HG03066 (cell line): ENCODE measurements at regions not wholly inside any gene's neighbourhood (a gene's known extent, or its start where the extent isn't known, plus 50 kb on each side); places are given as distances from the start of the nearest gene placed in this dataset.

Experiments
- ATAC-seq: cut with Tn5 transposase; IDR thresholded peaks from one replicate; pipeline ENCODE4 v1.9.1; 2021; ENCODE audit warnings: low read depth; ENCODE audit not compliant: unreplicated experiment

DNA sequence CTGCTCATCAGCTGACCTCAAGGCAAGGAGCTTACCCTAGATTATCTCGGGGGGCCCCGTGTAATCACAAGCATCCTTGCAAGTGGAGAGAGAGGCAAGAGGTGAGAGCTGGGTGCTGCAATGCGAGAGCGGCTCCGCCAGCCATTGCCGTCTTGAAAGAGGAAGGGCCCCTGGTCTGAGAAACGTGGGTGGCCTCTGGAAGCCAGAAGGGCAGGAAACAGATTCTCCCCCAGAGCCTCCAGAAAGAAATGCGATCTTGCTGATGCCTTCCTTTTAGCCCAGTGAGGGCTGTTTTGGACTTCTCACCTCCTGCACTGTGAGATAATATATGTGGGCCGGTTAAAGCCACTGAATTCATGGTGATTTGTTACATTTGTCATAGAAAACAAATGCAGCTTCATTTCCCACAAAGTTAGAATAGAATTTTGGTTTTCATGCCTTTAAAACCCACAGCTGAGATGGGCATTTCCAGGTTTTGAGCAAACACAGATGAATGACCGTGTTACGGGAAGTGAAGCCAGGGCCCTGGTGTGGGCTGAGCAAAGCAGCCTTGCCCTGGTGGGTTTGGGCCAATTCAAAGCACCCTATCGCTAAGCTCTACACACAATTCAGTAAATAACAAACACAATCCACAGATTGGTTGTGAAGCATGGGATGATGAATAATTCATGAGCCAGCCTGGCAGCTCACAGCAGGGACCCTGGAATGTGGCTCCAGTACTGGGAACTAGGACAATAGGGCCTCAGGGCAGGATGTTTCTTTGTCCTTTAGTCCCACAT is 319.9 kb upstream of the HS6ST1 start:
- ATAC-seq = no peak

DNA sequence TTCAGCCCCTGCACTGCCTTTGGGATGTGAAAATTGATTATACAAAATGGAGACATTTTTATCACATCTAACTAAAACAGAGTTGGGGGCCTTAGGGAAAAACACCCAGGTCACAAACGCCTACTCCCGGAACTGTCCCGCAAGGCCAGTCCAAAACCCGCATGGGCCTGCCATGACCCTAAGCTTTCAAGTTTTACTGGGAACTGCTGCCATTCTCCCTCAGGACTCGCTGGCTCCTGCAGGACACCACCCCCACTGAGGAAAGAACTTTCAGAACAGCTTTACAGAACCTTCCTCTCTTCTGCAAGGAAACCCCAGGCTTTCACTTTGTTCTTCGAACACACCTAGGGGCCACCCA is 320.4 kb upstream of the HS6ST1 start:
- no peak for ATAC-seq

DNA sequence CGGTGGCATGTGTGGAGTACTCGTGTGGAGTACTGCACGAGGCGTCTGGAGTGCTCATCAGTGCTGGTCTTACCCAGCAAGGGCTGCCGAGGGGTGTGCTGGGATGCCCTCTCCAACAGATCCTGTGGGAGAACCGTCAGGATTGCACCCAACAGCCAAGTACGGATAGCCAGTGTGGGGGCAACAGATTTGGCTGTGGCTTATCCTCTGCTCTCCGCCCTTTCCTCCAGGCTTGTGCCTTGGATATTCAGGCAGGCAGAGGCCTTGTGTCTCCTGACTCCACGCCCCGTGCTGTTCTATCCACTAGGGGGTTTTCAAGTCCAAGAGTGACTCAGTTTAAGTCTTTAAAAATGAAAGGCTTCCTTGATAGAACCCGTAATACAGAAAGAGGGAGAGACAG is 321.0 kb upstream of the HS6ST1 start:
- ATAC-seq = no peak

DNA sequence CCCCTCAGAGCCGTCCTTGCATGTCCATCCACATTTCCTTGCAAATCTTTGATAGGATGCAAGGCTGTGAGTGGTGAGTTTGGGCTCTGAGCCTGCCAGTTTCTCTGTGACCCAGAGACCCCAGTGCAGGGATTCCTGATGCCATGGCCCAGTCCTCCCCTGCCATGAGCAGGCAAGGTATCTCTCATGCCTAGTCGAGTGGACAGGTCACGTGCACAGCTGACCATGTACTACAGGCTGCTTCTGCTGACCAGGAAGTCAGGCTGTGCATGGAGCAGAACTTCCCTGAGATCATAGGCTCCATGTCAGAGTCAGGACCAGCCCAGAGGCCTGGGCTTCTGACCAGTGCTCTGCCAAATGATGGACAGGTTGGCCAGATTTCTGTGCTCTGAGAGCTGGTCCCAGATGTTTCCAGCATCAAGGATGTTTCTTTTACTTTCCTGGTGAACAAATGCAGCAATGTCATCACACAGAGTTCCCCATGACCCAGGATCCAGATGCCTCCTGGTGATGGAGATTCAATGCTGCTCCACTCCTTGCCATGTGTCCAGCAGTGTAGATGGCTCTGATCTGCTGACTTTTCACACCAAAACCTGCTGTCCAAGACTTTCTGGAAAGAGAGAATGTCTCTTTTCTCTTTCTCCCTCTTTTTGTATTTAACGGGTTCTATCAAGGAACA is 321.6 kb upstream of the HS6ST1 start:
- ATAC-seq = no peak

DNA sequence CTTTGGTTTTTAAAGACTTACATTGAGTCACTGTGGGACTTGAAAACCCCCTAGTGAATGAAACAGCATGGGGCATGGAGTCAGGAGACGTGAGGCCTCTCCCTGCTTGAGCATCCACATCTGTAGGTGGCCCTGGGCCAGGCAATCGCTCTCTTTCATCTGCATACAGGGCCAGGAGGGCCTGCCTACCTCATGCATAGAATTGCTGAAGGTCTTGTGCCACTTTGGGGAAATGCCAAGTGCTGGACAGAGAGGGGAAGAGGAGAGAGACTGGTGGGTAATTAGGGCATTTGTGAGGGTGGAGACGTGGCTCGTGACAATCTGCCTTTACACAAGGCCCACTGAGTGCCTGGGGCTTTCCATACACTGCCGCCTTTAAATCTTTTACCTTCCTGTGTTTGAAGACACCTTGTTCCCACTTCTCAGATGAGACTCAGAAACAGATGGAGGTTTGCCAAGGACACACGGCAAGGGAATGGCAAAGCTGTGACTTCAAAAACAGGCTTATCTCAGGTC is 322.2 kb upstream of the HS6ST1 start:
- no peak for ATAC-seq

DNA sequence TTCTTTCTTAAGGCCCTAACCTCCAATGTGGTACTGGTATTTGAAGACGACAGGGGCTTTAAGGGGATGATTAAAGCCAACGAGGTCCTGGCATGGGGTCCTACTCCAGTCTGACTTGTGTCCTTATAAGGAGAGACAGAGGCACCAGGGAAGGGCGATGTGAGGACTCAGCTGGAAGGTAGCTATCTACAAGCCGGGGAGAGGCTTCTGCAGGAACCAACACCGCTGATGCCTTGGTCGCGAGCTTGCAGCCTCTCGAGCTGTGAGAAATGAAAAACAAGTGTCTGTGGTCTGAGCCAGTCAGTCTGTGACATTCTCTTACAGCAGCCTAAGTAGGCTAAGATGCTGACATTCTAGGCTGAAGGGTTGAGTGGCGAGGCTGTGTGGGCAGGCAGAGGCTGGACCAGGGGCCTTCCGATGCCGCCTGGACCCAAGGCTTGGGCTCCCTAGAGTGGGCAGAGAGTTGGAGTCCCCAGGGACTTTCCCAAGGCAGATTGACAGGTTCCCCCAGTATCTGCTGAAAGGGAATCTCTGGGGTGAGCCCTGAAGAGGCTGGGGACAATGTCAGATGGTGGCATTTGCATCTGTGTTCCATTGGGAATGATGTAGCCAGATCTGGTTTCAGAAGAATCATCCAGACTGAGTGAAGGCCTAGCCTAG is 322.9 kb upstream of the HS6ST1 start:
- no peak for ATAC-seq

DNA sequence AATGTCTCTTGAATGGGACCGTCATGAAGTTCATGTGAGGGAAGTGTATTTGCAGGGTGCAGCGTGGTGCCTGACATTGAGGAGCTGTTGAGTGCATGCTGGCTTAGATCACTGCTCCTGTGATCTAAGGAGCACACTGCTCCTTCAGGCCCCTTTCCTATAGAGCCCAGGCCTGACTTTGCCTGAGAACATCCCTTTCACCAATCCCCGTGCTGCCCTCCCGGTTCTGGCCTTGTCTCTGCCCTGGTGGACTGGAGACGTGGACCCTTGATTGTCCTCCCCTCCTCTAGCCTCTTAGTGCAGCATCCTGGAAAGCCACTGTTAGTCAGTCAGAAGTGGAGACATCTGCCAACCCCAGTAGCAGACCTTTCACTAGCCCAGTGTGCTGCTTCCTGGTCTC is 323.6 kb upstream of the HS6ST1 start:
- no peak for ATAC-seq

DNA sequence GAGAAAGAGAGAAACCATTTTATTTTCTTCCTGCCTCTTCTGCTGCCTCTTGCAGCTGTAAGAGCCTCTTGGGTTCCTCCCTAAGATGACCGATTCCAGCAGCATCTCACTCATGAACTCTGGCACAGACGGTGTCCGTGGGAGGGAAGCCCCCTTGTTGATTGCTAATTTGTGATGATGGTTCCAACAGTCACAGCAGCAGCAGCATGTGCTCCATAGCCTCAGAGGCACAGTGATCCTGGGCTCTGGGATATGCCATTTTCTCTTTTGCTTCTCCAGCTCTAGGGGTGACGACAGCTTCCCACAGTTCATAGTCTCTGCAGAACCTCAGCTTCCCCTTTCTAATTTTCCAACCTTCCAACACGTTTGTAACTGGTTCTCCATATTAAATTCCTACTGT is 324.2 kb upstream of the HS6ST1 start:
- ATAC-seq = no peak

DNA sequence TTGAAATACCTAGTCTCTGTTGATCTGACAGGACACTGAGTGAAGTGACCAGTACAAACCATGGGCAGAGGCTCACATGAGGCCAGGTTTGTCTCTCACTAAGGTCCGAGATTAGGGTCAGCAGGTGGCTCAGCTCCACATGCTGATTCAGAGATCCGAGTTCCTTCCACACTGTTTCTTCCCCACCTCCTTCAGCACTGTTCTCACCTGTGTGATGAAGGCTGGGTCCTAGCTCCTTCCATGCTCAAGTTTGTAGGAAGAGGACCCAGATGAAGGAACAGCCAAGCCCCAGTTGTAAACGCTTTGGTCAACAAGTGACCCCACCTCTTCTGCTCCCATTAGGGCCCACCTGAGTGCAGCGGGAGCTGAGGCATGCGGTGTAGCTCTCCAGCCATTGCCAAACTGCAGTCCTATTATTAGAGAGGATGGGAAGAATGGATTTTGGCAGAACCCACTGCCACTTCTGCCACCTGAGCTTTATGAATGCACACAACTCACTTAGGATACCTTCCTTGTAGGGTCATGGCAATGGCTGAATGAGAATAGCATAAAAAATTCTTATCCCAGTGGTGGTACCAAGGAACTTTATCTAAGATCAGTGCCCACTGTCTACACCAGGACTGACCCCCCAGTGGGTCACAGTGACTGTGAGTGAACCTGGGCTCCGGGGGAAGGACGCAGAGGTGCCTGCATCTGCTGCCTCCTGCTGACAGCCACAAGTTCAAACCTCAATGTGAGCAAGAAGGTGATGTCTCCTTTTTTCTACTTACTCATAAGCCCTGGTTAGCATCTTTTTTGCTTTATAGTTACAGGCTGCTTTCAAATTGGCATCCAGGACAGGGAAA is 324.8 kb upstream of the HS6ST1 start:
- ATAC-seq = no peak

DNA sequence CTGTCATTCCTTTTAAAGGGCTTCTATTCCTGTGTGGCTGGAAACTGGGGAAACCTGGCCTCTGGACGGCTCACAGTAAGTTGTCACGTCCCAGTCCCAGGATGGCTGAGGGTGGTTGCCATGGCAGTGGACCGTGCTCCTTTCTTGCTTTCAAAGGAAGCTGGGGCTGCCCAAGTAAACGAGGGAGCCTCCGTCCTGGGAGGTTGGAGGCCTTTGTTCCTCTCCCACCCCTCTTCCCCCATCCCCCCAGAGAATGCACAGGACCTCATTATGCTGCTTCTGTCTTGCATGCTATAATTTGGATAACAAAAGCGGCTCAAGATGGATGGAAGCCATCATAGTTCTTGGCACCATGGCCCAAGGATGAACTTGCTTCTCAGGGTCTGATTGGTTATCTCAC is 325.5 kb upstream of the HS6ST1 start:
- ATAC-seq = no peak

DNA sequence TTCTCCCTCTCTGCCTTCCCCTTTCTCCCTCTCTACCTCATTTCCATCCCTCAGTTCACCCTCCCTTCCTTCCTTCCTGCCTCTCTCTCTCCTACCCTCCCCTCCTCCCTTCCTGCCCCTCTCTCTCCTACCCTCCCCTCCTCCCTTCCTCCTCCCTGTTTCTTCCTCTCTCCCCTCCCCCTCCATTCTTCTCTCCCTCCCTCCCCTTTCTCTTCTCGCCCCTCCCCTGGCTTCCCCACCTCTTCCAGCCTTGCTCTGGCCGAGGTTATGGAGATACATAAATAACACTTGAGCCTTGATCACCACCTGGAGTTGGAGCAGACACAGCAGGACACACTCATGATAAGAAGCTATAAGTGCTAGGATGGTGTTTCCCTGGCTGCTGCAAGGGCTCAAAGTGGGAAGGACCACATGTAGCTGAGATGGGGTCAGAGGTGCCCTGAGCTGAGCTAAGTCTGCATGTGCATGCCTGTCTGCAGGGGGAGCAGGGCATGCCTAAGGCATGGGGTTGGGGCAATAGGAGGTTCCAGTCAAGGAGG is 326.1 kb upstream of the HS6ST1 start:
- no peak for ATAC-seq

DNA sequence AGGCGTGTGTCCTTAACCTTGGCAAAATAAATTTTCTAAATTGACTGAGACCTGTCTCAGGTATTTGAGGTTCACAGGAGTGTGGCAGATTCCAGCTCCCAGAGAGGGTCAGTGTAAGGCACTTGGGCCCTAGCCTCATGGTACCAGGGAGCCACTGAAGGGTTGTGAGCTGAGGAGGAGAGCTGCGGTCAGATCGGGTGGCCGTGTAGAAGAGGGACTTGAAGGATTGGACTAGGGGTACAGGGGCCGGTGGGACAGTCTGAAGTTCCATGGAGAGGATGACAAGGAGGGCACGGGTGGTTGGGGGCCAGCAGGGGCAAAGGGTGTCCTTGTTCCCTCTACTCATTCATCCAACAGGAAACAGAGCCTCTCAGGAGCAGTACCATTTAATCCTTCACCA is 327.0 kb upstream of the HS6ST1 start:
- ATAC-seq = no peak

DNA sequence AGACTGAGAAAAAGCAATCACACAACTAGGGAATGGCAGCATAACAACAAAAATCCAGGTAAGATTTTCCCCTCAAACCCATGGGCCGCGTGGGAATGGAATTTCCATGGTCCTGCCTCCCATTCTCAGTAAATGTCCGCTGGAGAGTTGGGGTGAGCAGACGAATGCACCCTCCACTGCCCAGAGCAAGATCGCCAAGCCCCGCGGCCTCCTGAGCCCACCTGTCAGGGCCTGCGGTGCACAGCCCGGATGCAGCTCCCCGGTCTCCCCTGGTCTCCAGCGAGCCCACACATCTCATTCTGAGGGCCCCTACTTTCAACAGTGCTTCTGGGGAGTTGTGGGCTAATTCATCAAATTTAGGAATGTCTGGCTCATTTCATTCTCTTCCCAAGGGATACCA is 327.4 kb upstream of the HS6ST1 start:
- ATAC-seq = no peak

DNA sequence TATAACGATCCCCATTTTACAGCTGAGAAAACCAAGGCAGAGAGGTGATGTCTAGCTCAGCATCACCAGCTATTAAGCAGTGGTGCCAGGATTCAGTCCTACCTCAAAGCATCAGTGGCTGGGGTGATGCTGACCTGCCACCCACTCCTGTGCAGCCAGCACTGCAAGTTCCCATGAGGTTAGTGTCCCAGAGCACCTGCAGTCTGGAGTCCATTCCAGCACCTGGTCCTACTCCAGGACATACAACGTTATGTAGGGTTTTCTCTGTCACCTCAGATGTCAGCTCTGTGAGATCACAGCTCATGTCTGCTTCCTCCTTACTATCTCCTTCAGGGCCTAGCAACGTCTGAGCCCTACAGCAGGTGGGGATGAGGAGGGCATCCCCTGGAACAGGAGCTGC is 328.0 kb upstream of the HS6ST1 start:
- no peak for ATAC-seq

DNA sequence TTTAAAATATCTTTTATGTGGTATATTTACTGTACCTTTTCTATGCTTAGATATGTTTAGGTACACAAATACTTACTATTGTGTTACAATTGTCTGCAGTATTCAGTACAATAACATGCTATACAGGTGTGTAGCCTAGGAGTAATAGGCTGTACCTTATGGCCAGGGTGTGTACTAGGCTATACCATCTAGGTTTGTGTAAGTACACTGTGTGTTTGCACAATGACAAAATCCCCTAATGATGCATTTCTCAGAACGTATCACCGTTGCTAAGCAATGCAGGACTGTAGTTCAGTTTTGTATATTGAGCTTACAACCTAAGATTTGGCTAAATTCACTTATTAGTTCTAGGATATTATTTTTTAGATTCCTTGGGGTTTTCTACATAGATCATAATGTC is 332.3 kb upstream of the HS6ST1 start:
- no peak for ATAC-seq

DNA sequence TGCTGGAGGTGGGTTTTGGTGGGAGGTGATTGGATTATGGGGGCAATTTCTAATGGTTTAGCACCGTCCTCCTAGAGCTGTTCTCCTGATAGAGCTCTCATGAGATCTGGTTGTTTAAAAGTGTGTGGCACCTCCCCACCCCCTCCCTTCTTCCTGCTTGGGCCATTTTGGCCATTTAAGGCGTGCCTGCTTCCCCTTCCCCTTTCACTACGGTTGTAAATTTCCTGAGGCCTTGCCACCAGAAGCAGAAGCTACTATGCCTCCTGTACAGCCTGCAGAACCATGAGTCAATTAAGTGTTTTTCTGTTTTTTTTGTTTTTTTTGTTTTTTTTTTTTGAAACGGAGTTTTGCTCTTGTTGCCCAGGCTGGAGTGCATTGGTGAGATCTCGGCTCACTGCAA is 335.7 kb upstream of the HS6ST1 start:
- ATAC-seq = no peak

DNA sequence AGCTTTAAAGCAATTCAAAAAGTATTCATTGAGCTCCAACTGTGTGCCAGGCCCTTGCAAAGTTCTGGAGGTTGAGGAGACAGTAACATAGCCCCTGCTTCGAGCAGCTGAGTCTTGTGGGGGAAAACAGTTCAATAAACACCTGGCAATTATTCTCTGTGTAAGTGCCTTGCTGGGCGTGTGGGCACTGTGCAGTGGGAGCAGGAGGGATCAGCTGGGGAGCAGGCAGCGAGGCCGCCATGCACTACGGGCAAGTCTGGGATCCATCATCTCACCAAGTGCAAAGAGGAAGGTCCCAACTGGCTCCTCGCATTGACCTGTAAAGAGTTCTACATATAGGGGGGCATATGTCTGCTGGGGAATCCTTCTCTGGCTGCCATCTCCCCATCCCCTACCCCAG is 342.2 kb upstream of the HS6ST1 start:
- no peak for ATAC-seq

DNA sequence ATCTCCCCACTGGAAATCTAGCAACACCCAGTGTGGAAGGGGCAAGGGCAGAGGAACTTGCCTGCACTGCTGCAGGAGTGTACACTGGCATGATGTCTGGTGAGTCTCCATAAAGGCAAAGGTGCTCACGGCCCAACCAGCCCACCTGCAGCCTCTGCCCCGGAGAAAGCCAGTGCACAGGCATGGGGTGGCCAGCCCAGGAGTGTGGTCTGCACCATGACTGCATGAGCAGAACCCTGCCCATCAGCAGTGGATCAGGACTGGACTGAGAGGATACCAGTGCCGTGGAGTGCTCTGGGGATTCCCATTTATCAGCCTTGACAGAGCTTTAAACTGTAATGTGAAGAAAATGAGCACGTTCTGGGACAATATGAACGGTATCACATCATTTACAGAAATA is 342.6 kb upstream of the HS6ST1 start:
- no peak for ATAC-seq

DNA sequence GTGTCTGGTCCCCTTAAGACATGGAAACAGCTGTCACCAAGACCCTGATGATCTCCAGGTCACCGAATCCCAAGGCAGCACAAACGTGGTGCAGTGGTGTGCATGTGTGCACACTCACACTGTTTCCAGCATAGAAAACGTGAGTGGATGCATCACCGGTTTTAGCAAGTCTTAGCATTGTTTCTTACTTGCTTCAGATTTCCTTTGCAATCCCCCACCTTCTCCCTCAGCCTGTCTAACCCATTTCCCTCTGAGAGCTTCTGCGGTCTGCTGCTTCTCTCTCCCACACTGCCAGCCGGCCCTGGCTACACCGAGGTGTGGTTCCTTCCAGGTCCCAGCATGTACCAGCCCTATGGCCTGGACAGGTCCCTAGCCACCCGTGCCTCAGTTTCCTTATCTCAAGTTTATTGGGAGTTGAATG is 343.4 kb upstream of the HS6ST1 start:
- ATAC-seq = no peak

DNA sequence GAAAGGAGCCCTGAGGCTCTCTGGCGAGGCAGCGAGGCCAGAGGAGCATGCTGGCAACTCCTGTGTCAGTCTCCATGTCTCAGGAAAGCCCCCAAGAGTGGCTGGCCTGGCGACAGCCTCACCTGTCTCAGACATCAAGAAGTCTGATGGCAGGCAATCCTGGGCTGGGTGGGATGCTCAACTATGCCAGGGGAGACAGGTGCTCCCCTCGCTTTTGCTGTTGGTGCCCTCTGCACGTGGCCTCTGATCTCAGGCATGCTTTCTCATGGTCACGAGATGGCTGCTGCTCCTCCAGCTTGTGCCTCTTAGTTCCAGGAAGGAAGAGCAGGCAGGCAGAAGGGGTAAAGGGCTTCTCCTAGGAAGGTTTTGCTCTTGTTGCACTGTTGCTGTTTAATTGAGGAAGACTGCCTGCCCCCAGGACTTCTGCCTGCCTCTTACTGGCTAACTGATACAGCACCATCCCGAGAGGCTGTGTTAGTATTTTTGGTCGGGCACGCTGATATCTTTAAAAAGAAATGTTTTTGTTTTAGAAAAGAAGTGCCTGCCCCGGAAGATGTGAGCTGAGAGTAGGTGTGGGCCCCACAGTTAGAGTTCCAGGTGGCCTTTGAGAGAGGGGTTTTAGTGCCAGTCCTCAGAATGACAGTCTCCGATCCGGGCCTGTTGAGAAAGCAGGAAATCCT is 344.8 kb upstream of the HS6ST1 start:
- ATAC-seq = no peak
